A549 (cell line): ENCODE measurements at regions not wholly inside any gene's neighbourhood (a gene's known extent, or its start where the extent isn't known, plus 50 kb on each side); places are given as distances from the start of the nearest gene placed in this dataset.

ENCODE experiments used
- ATAC-seq, 2 experiments: fragments of 200-7000 bp in 1 of 2; fragments of >200 bp in 1 of 2; cut with Nextera tagmentation in 1 of 2; cut with Tn5 transposase in 1 of 2; 3 replicates each; pipeline versions ENCODE4 v1.8.0 to v1.9.1; 2018 to 2020; ENCODE audit warnings: mild to moderate bottlenecking in 1 of 2, moderate library complexity in 1 of 2
- CTCF ChIA-PET: fragments of 300-600 bp; sonication (Branson Sonifier 250); formaldehyde crosslinking; extraction: SDS; loops from one replicate; lab custom pipeline; 2021; ENCODE audit warnings: antibody characterized with exemption, inconsistent platforms; lab: Yijun Ruan, JAX
- POLR2A ChIA-PET: fragments of 350-600 bp; formaldehyde crosslinking; extraction: SDS; loops from one replicate; lab custom pipeline; 2021; ENCODE audit warnings: antibody characterized with exemption, inconsistent platforms; lab: Yijun Ruan, JAX
- DNase-seq, 2 experiments: peaks; one replicate each; pipeline versions ENCODE4 v3.0.0 to v3.0.0-alpha.2; 2011 to 2016; ENCODE audit warnings: low read depth in 1 of 2, low spot score in 1 of 2
- FAIRE-seq: peaks from 2 replicates; lab custom pipeline; 2011; peaks lifted over from hg19 to GRCh38; lab: Jason Lieb, UNC
- H3K27ac ChIP-seq, 2 experiments: fragments of >200 bp; sonication (Bioruptor Twin); formaldehyde crosslinking; 3 replicates each; pipeline ENCODE4 v1.5.1; 2016 to 2017
- H3K4me1 ChIP-seq: fragments of >200 bp; sonication (Bioruptor Twin); formaldehyde crosslinking; 3 replicates; pipeline ENCODE4 v1.6.1; 2016
- H3K4me2 ChIP-seq: fragments of >200 bp; sonication (Bioruptor Twin); formaldehyde crosslinking; 3 replicates; pipeline ENCODE4 v1.6.1; 2016
- H3K4me3 ChIP-seq: fragments of >200 bp; sonication (Bioruptor Twin); formaldehyde crosslinking; 3 replicates; pipeline ENCODE4 v1.5.1; 2016
- H3K9me3 ChIP-seq: fragments of >200 bp; sonication (Bioruptor Twin); formaldehyde crosslinking; 3 replicates; pipeline ENCODE4 v1.6.1; 2016
- ATOH8 ChIP-seq: fragments of 250-450 bp; sonication (Bioruptor Pico); IDR thresholded peaks from 2 replicates; pipeline ENCODE4 v1.5.0; 2020; ENCODE audit warnings: low read depth, mild to moderate bottlenecking, moderate library complexity
- BHLHE40 ChIP-seq: IDR thresholded peaks from 2 replicates; pipeline ENCODE4 v1.6.1; 2012; ENCODE audit warnings: low read depth, low read length, inconsistent platforms
- CBX2 ChIP-seq: fragments of 200-600 bp; sonication (generic); IDR thresholded peaks from 2 replicates; pipeline ENCODE4 v1.6.1; 2016; ENCODE audit warnings: low read depth, mild to moderate bottlenecking, borderline replicate concordance
- CEBPB ChIP-seq, 2 experiments: fragments of >200 bp in 1 of 2; sonication (Bioruptor Twin) in 1 of 2; formaldehyde crosslinking in 1 of 2; IDR thresholded peaks; 2 replicates each; pipeline ENCODE4 v1.6.1; 2012 to 2016
- CHD2 ChIP-seq: fragments of 150-350 bp; IDR thresholded peaks from 2 replicates; pipeline ENCODE4 v1.6.1; 2014; ENCODE audit warnings: low read length; ENCODE audit not compliant: partially characterized antibody
- CHD4 ChIP-seq: fragments of 200-600 bp; sonication (generic); IDR thresholded peaks from 2 replicates; pipeline ENCODE4 v1.6.1; 2016; ENCODE audit warnings: antibody characterized with exemption, mild to moderate bottlenecking, borderline replicate concordance
- EHF ChIP-seq: fragments of 250-450 bp; sonication (Bioruptor Pico); IDR thresholded peaks from 2 replicates; pipeline ENCODE4 v1.5.0; 2020; ENCODE audit warnings: mild to moderate bottlenecking
- ELK1 ChIP-seq: fragments of 150-350 bp; IDR thresholded peaks from 2 replicates; pipeline ENCODE4 v1.6.1; 2014; ENCODE audit warnings: low read depth, mild to moderate bottlenecking, low read length
- EP300 ChIP-seq, 2 experiments: fragments of >200 bp; sonication (Bioruptor Twin); formaldehyde crosslinking; IDR thresholded peaks; 2 replicates in 1 of 2; 3 replicates in 1 of 2; pipeline ENCODE4 v1.6.1; 2016 to 2017
- FOSB ChIP-seq: fragments of 250-450 bp; sonication (Bioruptor Pico); IDR thresholded peaks from 2 replicates; pipeline ENCODE4 v1.5.0; 2020; ENCODE audit warnings: mild to moderate bottlenecking, moderate library complexity
- HES2 ChIP-seq: fragments of >200 bp; sonication (Bioruptor Twin); formaldehyde crosslinking; IDR thresholded peaks from 2 replicates; pipeline ENCODE4 v1.6.1; 2016
- HOXA7 ChIP-seq: fragments of 250-450 bp; sonication (Bioruptor Pico); IDR thresholded peaks from 2 replicates; pipeline ENCODE4 v1.5.0; 2020; ENCODE audit warnings: mild to moderate bottlenecking, moderate library complexity
- HOXB13 ChIP-seq: fragments of 250-450 bp; sonication (Bioruptor Pico); IDR thresholded peaks from 2 replicates; pipeline ENCODE4 v1.5.0; 2020; ENCODE audit warnings: low read depth, mild to moderate bottlenecking, moderate library complexity
- HOXB5 ChIP-seq: fragments of 250-450 bp; sonication (Bioruptor Pico); IDR thresholded peaks from 2 replicates; pipeline ENCODE4 v1.5.0; 2020; ENCODE audit warnings: mild to moderate bottlenecking, moderate library complexity
- MAFK ChIP-seq: fragments of 450-650 bp; IDR thresholded peaks from 2 replicates; pipeline ENCODE4 v1.6.1; 2014; ENCODE audit not compliant: partially characterized antibody
- MAZ ChIP-seq: fragments of 150-350 bp; IDR thresholded peaks from 2 replicates; pipeline ENCODE4 v1.6.1; 2014; ENCODE audit warnings: antibody characterized with exemption, low read depth, low read length, borderline replicate concordance
- MYC ChIP-seq: IDR thresholded peaks from 2 replicates; pipeline ENCODE4 v1.6.1; 2012; ENCODE audit warnings: mild to moderate bottlenecking, inconsistent platforms, low read length, improper control_type of control experiment, borderline replicate concordance
- NFE2L2 ChIP-seq: fragments of 150-350 bp; conservative IDR thresholded peaks from 2 replicates; pipeline ENCODE4 v1.6.1; 2014; ENCODE audit warnings: low read length
- NPAS2 ChIP-seq: fragments of 250-450 bp; sonication (Bioruptor Pico); IDR thresholded peaks from 2 replicates; pipeline ENCODE4 v1.8.0; 2022; ENCODE audit warnings: mild to moderate bottlenecking, moderate library complexity, borderline replicate concordance
- NR3C1 ChIP-seq: fragments of >200 bp; sonication (Bioruptor Twin); formaldehyde crosslinking; IDR thresholded peaks from 3 replicates; pipeline ENCODE4 v1.6.1; 2017
- PHF8 ChIP-seq: fragments of 200-600 bp; sonication (generic); IDR thresholded peaks from 2 replicates; pipeline ENCODE4 v1.6.1; 2016; ENCODE audit warnings: low read depth, mild to moderate bottlenecking, antibody characterized with exemption, moderate library complexity, borderline replicate concordance
- POLR2A ChIP-seq: IDR thresholded peaks from 2 replicates; pipeline ENCODE4 v1.6.1; 2012; ENCODE audit warnings: mild to moderate bottlenecking, low read length
- RARB ChIP-seq: fragments of 250-450 bp; sonication (Bioruptor Pico); IDR thresholded peaks from 2 replicates; pipeline ENCODE4 v1.8.0; 2021; ENCODE audit warnings: mild to moderate bottlenecking, moderate library complexity
- RCOR1 ChIP-seq: fragments of 150-350 bp; IDR thresholded peaks from 2 replicates; pipeline ENCODE4 v1.6.1; 2014; ENCODE audit warnings: antibody characterized with exemption, low read length, low read depth
- RFX5 ChIP-seq: fragments of 450-650 bp; IDR thresholded peaks from 2 replicates; pipeline ENCODE4 v1.7.1; 2014; ENCODE audit warnings: antibody characterized with exemption, mild to moderate bottlenecking, moderate library complexity
- SMC3 ChIP-seq: fragments of >200 bp; sonication (Bioruptor Twin); formaldehyde crosslinking; IDR thresholded peaks from 3 replicates; pipeline ENCODE4 v1.6.1; 2018; ENCODE audit warnings: inconsistent platforms
- TFCP2L1 ChIP-seq: fragments of 250-450 bp; sonication (Bioruptor Pico); IDR thresholded peaks from 2 replicates; pipeline ENCODE4 v1.5.0; 2021; ENCODE audit warnings: mild to moderate bottlenecking
- USF2 ChIP-seq: fragments of 450-650 bp; IDR thresholded peaks from 2 replicates; pipeline ENCODE4 v1.6.1; 2014; ENCODE audit warnings: antibody characterized with exemption
- WGBS: methylation state at CpG from one replicate; pipeline ENCODE4 v1.1.6; 2017; ENCODE audit errors: missing lambda C conversion rate; 5-methylcytosine and 5-hydroxymethylcytosine counted together

- TF ChIP-seq EP300 (IDR thresholded peaks at IDR 0.05) (no peak), HOXB13 (CRISPR knock-in tag) (no peak), RARB (CRISPR knock-in tag) (no peak), NR3C1 (no peak)
- FAIRE-seq = no peak
- ChIA-PET POLR2A (no interaction called here), CTCF (no interaction called here)
- H3K4me3 ChIP-seq = no peak overlapping the region
- no peaks in the 10 kb centered on the region for H3K9me3 ChIP-seq
- 3% methylated on average over 2 of the region's 2 CpGs for WGBS
- H3K4me1 ChIP-seq = no peaks in the 10 kb centered on the region
- H3K27ac ChIP-seq = no peak overlapping the region
- no peak for ATAC-seq
- no peak for DNase-seq
- no peak overlapping the region for H3K4me2 ChIP-seq
Observed at GRCh38 chr11:23127706-23128105, 267.4 kb upstream of the CCDC179 start.

GRCh38 chr11:23134627-23135026 is 274.4 kb upstream of the CCDC179 start:
- WGBS = 5% methylated on average over 3 of the region's 3 CpGs
- TF ChIP-seq BHLHE40 (no peak), RARB (CRISPR knock-in tag) (no peak), RFX5 (no peak), NFE2L2 (no peak), POLR2A (no peak), MAFK (no peak), CHD2 (no peak), TFCP2L1 (CRISPR knock-in tag) (no peak), HES2 (no peak), MAZ (no peak), PHF8 (no peak), CEBPB (IDR thresholded peaks at IDR 0.05) (no peak), HOXB5 (CRISPR knock-in tag) (no peak), RCOR1 (no peak)
- no peak overlapping the region for H3K27ac ChIP-seq
- ChIA-PET CTCF (no interaction called here), POLR2A (no interaction called here)
- no peak overlapping the region for H3K4me3 ChIP-seq
- ATAC-seq (no peak), FAIRE-seq (no peak), DNase-seq (no peak)
- no peak overlapping the region for H3K4me2 ChIP-seq
- H3K9me3 ChIP-seq = no peaks in the 10 kb centered on the region
- H3K4me1 ChIP-seq = no peaks in the 10 kb centered on the region

- TF ChIP-seq ELK1 (no peak), EP300 (IDR thresholded peaks at IDR 0.05) (no peak), HOXB5 (CRISPR knock-in tag) (no peak), CHD2 (no peak), FOSB (no peak), PHF8 (no peak), USF2 (no peak), HOXA7 (CRISPR knock-in tag) (no peak), EHF (CRISPR knock-in tag) (no peak), ATOH8 (no peak), CBX2 (no peak), MYC (no peak), MAFK (no peak), CHD4 (no peak), NPAS2 (CRISPR knock-in tag) (no peak), SMC3 (no peak)
- WGBS = 5% methylated on average over 1 of the region's 1 CpG
- no peak for ATAC-seq
- Histone ChIP-seq H3K4me1 (no peaks in the 10 kb centered on the region), H3K9me3 (no peaks in the 10 kb centered on the region), H3K4me2 (no peak overlapping the region), H3K27ac (no peak overlapping the region), H3K4me3 (no peak overlapping the region)
- no peak for FAIRE-seq
- DNase-seq = no peak
- ChIA-PET CTCF (no interaction called here), POLR2A (no interaction called here)
Observed at GRCh38 chr11:23138761-23139160, 278.5 kb upstream of the CCDC179 start.
